ENCODE measurements at regions not wholly inside any gene's neighbourhood (a gene's known extent, or its start where the extent isn't known, plus 50 kb on each side); places are given as distances from the start of the nearest gene placed in this dataset.

- no peak for TF ChIP-seq POLR2AphosphoS5 (IDR thresholded peaks at IDR 0.05)
- no peak for TF ChIP-seq CTCF (IDR thresholded peaks at IDR 0.05)
- TF ChIP-seq POLR2A (IDR thresholded peaks at IDR 0.05): no peak
- no peak for TF ChIP-seq EP300 (IDR thresholded peaks at IDR 0.05)
Measured at GRCh38 chr6:144339859-144340452, 54.8 kb downstream of the UTRN start.

Measured in gastroesophageal sphincter (tissue), 3 donors.